ENCODE measurements at regions not wholly inside any gene's neighbourhood (a gene's known extent, or its start where the extent isn't known, plus 50 kb on each side); places are given as distances from the start of the nearest gene placed in this dataset.
"Not testable (repeated sequence)": the region's sequence is repeated elsewhere in the genome, so short reads cannot be mapped to it uniquely, and the experiment has no call there.

DNA sequence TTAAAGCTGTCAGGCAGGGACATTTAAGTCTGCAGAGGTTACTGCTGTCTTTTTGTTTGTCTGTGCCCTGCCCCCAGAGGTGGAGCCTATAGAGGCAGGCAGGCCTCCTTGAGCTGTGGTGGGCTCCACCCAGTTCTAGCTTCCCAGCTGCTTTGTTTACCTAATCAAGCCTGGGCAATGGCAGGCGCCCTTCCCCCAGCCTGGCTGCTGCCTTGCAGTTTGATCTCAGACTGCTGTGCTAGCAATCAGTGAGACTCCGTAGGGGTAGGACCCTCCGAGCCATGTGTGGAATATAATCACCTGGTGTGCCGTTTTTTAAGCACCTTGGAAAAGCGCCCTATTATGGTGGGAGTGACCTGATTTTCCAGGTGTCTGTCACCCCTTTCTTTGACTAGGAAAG is 703.5 kb upstream of the MANEA start:
- TF ChIP-seq, protein P1, sequence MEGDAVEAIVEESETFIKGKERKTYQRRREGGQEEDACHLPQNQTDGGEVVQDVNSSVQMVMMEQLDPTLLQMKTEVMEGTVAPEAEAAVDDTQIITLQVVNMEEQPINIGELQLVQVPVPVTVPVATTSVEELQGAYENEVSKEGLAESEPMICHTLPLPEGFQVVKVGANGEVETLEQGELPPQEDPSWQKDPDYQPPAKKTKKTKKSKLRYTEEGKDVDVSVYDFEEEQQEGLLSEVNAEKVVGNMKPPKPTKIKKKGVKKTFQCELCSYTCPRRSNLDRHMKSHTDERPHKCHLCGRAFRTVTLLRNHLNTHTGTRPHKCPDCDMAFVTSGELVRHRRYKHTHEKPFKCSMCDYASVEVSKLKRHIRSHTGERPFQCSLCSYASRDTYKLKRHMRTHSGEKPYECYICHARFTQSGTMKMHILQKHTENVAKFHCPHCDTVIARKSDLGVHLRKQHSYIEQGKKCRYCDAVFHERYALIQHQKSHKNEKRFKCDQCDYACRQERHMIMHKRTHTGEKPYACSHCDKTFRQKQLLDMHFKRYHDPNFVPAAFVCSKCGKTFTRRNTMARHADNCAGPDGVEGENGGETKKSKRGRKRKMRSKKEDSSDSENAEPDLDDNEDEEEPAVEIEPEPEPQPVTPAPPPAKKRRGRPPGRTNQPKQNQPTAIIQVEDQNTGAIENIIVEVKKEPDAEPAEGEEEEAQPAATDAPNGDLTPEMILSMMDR (IDR thresholded peaks at IDR 0.05; ENCODE audit: low read depth, low read length): not testable (repeated sequence)
- not testable (repeated sequence) for TF ChIP-seq EZH2phosphoT487 (IDR thresholded peaks at IDR 0.05; ENCODE audit: low read depth)

All from OCI-LY3 (cell line).